KBM-7 (cell line): ENCODE measurements at regions not wholly inside any gene's neighbourhood (a gene's known extent, or its start where the extent isn't known, plus 50 kb on each side); places are given as distances from the start of the nearest gene placed in this dataset.
A peak's percentile ranks its signal among the peaks of the same experiment; 100 is the strongest.
"Not testable (repeated sequence)": the region's sequence is repeated elsewhere in the genome, so short reads cannot be mapped to it uniquely, and the experiment has no call there.

Experiments
- DNase-seq: peaks from one replicate; pipeline ENCODE4 v3.0.0-alpha.2; 2015
- in situ Hi-C: fragments of 300-500 bp; cut with MboI; formaldehyde crosslinking; loops from 2 replicates; pipeline ENCODE4 v1.14.3; 2020; ENCODE audit warnings: low sequenced_read_pairs, low pct_unique_long_range_greater_than_20kb, mixed read lengths

DNA sequence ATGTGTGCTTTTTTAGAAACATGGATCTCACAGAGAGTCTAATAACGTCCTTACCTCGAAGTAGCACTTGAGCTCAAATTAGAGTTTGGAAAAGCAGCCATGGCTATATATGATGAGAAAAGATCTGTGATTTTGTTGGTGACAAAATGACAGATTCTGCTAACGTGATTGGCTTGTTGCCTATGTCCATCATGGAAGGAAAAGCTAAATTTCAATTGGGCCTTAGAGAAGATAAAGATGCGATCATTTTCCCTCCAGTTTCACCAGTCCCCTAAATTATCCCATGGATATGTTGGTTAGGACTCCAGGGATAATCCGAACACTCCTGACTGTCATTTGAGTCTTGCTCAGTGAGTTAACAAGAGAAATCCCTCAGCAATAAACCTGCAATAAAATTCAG lies 175.8 kb downstream of the C16orf95 start:
- in situ Hi-C loops, result no loop called here
- no peak for DNase-seq

DNA sequence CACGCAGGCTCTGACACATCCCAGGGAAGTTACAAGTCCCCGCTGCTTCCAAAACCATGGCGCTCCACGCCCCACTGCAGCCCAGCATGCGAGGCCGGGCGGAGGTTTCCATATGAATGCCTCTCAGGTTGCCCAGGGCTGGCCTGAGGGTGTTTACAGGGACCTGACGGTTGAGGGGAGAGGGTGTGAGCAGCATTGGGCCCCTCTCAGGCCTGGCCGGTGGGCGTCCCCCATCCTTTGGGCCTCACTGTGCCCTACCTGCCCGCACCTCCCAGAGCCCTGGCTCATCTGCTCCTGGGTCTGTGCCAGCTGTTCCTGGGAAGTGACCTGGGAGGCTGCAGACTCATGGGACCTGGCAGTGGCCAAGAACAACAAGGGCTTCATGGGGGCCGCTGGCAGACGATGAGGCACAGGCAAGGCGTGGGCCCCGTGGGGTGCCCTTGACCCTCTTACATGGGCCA lies 173.5 kb downstream of the C16orf95 start:
- no peak for DNase-seq
- in situ Hi-C loops, result no loop called here

DNA sequence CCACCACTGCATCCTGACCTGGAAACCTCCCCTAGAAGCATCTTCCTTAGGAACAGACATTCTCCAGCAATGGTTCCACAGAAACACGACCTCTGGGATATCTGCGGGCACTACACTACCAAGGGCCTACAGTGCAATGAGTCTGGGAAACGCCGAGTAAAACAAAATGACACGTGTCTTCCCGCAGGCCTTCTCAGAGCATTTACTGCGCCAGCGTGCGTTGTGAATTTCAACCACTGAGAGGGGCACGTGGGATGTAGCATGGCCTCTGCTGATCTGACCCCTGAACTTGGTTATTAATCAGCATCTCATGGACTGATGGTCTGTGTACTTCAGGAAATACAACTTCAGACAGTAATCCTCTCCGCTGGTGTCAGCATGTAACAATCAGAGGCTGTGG lies 173.0 kb downstream of the C16orf95 start:
- in situ Hi-C loops, result no loop called here
- DNase-seq, result no peak

- in situ Hi-C loops, result no loop called here
- peak; percentile 41 for DNase-seq
These were observed 171.7 kb downstream of the C16orf95 start for GRCh38 chr16:87145181-87146176.

- no peak for DNase-seq
- in situ Hi-C loops, result no loop called here
These were observed 170.5 kb downstream of the C16orf95 start for GRCh38 chr16:87146676-87147075.

DNA sequence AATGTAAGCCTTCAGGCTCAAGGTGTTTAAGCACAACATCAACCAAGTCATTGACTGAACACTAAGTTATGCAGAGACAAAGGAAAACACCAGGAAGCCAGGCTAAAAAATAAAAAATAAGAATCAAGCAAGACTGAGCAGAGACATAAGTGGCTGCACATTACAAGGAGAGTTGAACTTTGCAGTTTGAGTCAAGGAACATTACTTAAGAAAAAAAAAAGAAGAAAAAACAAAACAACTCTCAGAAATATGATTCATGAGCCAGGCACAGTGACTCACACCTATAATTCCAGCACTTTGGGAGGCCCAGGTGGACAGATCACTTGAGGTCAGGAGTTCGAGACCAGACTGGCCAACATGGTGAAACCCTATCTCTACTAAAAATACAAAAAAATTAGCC lies 168.1 kb downstream of the C16orf95 start:
- DNase-seq, result no peak
- in situ Hi-C loops, result no loop called here

DNA sequence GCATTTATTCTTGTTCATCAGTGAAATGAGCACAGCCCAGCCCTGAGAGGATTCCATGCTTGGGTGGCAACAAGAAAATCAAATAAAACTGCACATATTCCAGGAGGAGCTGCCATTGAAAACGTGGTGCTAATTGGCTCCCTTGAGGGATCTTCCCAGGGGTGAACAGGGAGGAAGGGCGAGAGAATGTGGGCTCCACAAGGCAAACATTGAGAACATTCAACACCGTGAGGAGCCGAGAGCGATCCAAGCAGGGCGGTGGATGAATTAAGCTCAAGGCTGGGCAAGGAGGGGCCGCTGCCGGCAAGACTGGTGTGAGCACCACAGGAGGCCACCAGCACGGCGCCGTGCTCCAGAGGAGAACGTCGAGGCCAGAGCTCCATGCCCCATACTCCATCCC lies 166.9 kb downstream of the C16orf95 start:
- no peak for DNase-seq
- in situ Hi-C loops, result no loop called here

GRCh38 chr16:87150681-87151280 lies 166.4 kb downstream of the C16orf95 start:
- in situ Hi-C loops, result no loop called here
- DNase-seq, result no peak

GRCh38 chr16:87152221-87152755 lies 164.9 kb downstream of the C16orf95 start:
- in situ Hi-C loops, result no loop called here
- no peak for DNase-seq

- in situ Hi-C loops, result no loop called here
These were observed 163.9 kb downstream of the C16orf95 start for GRCh38 chr16:87153326-87153725.

DNA sequence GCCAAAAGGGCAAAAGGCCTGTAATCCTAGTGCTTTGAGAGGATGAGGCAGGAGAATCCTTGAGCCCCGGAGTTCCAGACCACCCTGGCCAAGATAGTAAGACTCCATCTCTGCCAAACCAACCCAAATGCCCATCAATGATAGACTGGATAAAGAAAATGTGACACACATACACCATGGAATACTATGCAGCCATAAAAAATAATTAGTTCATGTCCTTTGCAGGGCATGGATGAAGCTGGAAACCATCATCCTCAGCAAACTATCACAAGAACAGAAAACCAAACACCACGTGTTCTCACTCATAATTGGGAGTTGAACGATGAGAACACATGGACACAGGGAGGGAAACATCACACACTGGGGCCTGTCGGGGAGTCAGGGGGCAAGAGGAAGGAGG lies 161.9 kb downstream of the C16orf95 start:
- DNase-seq, in situ Hi-C loops: not testable (repeated sequence)

More at GRCh38 chr16:87153326-87153725, 163.9 kb downstream of the C16orf95 start:
- DNase-seq, result no peak

- no peak for DNase-seq
- in situ Hi-C loops, result no loop called here
These were observed 161.0 kb downstream of the C16orf95 start for GRCh38 chr16:87156195-87156594.

- no peak for DNase-seq
- in situ Hi-C loops, result no loop called here
These were observed 157.0 kb downstream of the C16orf95 start for GRCh38 chr16:87160234-87160636.

DNA sequence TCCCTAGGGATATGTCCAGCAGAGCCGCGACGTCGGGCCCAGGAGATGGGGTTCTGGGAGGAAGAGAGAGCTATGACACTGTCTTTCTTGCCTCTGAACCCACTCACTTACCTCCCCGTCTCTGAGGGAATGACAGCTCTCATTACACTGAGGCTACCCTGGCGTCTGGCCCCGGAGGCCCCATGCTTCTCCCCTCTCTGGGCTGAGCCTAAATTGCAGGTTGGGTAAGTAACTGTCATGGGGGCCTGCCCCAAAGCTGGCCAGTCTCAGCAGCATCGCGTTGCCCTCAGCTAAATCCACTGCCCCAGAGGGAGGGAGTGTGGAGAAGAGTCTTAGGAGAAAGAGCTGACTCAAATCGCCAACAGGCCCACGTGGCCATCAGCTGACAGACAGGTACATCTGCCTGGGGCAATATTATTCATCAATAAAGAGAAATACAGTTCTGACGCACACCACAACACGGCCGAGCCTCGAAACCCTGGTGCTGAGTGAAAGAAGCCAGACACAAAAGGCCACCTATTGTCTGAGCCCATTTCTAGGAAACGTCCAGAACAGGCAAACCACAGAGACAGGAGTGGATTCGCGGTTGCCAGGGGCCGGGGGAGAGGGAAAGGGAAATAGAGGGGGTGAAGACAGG lies 156.4 kb downstream of the C16orf95 start:
- in situ Hi-C loops, result no loop called here
- peak; percentile 7 for DNase-seq

GRCh38 chr16:87161410-87161809 lies 155.8 kb downstream of the C16orf95 start:
- in situ Hi-C loops, DNase-seq: not testable (repeated sequence)

DNA sequence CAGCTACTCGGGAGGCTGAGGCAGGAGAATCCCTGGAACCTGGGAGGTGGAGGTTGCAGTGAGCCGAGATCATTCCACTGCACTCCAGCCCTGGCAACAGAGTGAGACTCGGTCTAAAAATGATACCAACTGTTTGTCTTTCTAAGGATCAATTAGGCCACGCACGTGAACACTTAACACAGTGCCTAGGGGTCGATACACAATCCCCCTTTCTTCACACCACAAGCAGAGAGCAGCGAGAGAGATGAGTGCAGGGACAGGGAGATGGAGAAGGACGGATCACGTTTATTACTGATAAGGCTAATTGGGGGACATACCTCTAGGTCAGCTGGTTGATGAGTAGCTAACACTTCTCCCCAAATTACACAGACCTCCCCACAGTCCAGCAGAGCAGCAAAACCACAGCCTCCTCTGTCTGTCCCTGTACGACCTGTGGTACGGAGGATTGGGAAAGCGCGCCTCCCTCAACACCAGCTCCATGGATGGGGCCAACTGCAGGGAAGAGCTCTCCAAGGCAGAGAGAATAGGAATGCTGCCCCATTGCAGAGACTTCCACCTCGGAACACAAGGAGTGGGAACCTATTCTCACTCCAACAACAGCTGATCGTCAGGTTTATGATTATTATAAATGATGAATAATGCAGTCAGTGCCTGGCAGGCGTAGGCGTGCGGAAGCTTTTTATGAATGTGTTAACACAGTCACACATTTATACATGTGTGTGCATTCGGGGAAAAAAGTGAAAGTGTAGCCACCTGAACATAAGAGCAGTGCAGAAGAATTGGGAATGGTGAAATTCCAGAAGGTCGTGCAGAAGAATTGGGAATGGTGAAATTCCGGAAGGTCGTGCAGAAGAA lies 155.1 kb downstream of the C16orf95 start:
- DNase-seq, result peak; percentile 24
- in situ Hi-C loops, result no loop called here

GRCh38 chr16:87162799-87163198 lies 154.4 kb downstream of the C16orf95 start:
- DNase-seq, in situ Hi-C loops: not testable (repeated sequence)

DNA sequence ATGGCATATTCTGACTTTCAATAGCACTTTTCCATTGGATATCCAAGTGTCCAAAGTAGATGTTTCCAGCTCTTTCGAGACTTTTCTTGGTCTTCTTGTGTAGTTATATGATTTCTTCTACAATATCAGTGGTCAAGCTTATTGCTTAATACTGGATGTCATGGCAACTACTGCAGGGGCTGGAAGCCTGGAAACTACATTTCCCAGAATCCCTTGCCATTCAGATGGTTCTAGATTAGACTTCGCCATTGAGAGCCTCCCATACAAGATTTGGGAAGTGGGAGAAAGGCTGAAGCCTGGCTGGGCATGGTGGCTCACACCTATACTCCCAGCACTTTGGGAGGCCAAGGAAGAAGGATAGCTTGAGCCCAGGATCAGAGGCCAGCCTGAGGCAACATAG lies 153.6 kb downstream of the C16orf95 start:
- peak; percentile 9 for DNase-seq
- in situ Hi-C loops, result no loop called here

DNA sequence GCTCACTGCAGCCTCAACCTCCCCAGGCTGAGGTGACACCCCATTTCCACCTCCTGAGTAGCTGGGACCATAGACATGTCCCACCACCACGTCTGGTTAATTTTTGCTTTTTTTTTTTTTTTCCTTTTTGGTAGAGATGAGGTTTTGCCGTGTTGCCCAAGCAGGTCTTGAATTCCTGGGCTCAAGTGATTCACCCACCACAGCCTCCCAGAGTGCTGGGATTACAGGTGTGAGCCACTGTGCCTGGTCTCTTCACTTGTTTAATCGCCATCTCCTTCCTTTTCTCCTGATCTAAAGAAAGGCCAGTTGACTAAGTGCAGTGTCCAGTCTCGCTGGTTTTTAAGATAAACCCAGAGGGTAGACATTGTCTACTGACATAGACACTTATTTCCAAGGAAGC lies 152.0 kb downstream of the C16orf95 start:
- no peak for DNase-seq
- in situ Hi-C loops, result no loop called here
